Renal cortical epithelial cell (primary cell): ENCODE measurements at regions not wholly inside any gene's neighbourhood (a gene's known extent, or its start where the extent isn't known, plus 50 kb on each side); places are given as distances from the start of the nearest gene placed in this dataset.
"Not testable (repeated sequence)": the region's sequence is repeated elsewhere in the genome, so short reads cannot be mapped to it uniquely, and the experiment has no call there.

ENCODE experiments used
- DNase-seq: peaks from one replicate; pipeline ENCODE4 v3.0.0-alpha.2; 2011; ENCODE audit warnings: low read depth

DNA sequence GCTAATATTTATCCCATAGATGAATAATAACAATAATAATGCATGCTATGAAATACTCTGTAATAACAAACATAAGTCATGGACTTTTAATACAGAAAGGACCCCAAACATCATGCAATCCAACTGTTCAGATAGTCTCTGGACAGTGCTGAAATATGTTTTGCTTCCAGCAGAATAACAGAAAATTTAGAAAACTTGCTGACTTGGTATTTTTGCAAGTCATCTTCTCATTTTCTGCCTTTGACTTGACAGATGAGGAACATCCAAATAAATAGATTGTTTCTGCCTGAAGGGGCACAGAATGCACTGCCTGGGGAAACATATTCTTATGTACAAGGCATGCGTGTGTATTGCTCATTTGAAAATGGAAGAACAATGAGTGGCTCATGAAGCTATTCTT, 442.4 kb upstream of the GRM7 start:
- no peak for DNase-seq

DNA sequence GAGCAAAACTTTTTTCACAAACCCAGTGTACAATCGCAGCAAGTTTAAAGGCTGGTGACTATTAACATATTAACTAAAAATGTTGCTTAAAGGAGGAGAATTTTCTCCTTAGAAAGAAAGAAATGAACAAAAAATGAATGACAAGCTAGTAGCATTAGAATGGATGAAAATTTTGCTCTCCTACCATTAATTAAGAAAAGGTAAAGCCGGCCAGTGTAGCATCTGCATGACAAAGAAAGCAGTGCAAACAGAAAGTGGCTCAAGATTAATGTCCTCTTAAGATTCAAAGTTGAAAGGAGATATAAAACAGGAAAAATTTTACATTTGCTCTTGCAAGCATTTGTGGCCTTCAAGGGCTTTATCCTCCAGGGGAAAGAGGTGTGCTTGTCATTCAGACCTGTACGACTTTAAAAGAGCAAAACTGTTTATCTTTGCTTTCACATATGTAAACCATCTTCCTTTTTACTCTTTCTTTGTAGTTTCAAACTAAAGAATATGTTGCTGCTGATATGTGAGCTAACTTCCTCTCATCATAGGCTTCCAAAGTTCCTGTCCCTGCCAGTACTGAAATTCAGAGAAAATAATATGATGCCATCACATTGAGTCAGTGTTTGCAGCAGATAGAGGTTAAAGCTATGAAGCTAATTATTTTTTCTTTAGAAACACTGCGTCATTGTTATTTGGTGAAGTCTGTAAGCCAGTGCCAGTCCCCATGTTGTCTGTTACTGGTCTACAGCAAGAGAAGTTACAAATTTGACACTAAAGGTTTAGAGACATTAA, 439.1 kb upstream of the GRM7 start:
- DNase-seq: no peak

DNA sequence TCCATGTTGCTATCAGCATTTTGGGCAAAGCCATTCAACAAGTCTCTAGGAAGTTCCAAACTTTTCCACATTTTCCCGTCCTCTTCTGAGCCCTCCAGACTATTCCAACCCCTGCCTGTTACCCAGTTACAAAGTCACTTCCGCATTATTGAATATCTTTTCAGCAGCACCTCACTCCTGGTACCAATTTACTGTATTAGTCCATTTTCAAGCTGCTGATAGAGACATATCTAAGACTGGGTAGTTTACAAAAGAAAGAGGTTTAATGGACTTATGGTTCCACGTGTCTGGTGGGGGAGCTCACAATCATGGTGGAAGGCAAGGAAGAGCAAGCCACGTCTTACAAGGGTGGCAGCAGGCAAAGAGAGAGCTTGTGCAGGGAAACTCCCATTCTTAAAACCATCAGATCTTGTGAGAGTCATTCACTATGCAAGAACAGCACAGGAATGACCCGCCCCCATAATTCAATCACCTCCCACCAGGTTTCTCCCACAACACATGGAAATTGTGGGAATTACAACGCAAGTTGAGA, 435.6 kb upstream of the GRM7 start:
- DNase-seq: no peak

DNA sequence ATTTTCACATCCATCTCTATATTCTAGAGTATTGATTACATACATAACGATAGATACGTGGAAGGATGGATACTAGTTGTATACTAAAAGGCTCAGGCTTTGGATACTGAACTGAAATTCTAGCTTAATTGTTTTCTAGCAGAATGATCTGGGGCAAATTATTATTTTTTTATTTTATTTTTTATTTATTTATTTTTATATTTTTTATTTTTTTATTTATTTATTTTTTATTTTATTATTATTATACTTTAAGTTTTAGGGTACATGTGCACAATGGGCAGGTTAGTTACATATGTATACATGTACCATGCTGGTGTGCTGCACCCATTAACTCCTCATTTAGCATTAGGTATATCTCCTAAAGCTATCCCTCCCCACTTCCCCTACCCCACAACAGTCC, 432.6 kb upstream of the GRM7 start:
- not testable (repeated sequence) for DNase-seq

DNA sequence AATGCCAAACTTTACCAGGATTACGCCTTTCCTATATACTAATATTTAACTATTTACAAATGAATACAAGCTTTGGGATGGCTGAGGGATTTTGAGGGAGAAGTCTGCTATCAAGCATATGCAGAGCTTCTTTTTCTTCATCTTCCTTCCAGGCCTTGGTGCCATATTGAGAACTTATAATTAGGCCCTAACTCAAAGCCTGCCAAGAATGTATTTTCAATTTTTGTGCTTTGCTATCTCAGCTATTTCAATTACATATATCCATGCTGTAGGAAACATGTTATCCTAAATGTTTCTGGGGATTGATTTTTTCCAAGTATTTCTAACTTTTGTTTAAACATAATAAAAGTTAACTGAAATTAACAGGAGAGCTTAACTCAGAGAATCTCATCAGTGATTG, 425.0 kb upstream of the GRM7 start:
- DNase-seq: no peak

DNA sequence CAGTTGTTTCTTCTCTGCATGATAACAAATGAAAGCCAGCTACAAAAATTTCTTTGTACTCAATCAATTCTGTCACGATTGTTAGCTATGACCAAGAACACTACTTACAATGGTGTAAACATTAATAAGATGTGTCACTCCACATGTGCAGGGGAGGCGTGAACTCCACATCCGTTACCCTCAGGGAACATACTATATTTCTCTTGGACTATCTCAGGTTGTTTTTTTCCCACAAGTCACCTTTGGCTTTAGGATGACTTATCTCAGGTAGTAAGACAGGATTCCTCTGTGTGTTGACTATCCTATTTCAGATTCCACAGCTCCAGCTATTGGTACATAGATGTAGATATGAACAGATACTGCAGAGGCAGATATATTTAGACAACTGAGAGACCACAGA, 423.3 kb upstream of the GRM7 start:
- no peak for DNase-seq

DNA sequence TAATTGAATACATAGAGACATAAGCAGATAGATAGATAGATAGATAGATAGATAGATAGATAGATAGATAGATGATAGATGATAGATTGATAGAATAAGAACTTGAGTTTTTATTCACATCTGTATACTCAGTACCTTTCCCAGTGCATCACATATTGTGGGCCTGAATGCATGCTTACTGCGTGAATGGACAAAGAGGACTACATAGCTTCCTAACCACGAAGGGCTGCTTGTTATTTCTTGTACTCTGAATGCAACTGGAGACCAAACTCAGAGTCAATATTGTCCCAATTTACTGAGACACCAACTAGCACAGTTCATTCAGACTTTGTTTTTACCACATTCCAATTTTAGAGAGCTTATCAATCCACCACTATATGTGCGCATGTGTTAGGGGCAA, 422.9 kb upstream of the GRM7 start:
- DNase-seq: no peak

DNA sequence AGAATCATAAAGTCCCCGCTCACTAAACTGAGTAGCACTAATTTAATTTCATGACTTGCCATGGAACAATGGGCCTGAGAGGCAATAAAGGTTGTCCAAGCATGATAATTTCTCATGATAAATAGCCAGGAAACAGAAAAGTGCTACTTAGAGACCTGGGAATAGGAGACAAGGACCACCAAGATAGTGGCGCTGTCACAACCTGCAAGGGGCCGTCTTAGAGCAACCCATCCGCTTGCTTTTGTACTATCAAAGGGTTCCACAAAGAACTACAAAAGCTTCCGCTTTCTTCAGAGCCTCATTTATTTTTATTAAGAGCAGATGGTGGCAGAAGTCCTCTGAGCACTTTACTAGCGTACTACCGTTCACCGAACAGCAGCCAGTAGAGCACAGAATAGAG, 421.7 kb upstream of the GRM7 start:
- no peak for DNase-seq

DNA sequence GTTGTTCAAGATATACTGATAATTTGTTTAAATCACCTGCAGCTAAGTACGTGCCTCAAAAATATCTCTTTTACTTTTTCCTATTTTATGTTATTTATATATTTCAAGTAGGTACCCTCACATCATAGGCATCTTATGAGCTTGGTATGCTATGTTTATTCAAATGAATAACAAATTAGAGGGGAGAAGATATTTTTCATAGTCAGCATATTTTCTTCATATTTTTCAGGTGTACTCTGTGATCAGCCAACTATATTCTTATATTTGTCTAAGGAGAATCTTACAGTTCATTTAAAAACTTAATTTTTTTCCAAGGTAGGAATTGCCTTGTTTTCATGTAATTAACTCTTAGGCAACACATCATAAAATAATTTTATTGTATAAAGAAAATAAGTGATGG, 421.1 kb upstream of the GRM7 start:
- DNase-seq: no peak

DNA sequence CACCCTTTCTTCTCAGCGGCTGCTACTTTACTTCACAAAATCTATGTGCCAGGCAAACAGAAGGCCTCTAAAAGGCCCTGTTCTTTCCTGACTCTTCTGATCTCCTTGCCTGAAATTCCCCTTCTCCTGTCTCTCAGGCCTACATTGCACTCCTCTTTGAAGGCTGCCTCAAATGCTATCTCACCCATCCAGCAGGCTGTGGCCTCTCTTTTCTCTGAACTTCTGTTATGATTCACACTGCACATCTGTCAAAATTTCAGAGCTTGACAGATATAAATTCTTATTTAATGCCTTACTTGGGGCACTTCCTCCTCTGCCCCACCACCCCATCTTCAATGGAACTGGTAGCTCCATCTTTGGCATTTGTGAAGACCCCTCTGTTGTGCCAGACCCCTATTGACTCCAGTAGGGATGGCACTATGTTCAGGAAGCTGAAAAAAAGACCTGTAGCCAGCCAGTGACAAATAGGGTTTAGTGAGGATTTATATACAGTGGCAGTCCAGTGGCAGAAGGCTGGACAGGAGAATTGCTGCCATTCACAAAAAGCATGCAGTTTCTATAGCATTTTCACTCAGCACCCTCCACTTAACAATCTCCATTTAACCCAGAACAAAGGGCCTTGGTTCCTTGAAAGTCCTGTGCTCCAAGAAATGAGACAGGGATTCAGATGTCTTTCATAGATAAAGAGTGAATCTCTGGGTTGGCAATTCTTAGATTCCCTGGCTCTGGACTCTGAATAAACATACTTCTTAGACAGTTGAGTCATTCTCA, 415.8 kb upstream of the GRM7 start:
- DNase-seq: no peak

DNA sequence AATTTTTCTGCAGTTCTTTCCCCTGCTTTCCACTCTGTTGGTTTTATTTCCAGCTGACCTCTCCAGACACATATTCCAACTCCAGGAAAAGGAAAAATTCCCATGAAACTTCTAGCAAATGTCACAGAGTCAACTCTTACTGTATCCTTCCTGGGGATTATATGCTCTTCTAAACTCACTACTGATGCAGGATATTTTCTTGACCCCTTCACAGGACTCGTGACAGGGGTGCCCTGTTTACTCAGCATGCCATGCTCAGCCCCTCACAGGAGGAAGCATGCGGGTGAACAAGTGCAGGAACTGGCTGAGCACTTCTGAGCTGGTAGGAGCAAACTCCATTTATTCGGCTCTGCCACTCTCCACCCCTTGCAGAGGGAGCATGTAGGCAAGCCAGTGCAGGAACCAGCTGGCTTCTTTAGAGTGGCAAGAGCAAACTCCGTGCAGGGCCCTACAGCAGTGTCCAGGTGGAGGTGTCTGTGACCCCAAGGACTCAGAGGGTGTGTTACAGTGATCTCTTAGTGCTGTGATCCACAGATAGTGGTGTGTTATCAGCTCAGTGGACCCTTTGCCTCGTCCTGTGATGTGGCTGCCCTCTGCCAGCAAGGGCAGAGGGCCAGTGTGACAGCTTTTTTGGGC, 413.6 kb upstream of the GRM7 start:
- no peak for DNase-seq

DNA sequence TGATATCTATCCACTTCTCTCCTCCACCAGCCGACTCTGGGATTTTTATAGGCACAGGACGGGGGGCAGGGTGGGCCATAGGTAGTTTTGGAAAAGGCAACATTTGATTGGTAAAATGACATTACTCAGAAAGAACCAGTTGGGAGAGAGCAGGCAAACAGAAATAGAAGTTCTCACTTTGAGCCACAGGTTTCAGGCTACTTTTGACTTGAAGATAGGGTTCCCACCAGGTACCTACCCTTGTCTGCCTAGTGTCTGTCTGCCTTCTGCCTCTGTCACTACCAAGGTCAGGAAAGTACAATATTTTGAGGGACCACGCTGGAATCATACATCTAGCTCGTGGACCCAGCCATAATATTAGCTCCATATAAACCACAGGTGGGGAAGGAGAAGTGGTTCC, 412.9 kb upstream of the GRM7 start:
- no peak for DNase-seq

DNA sequence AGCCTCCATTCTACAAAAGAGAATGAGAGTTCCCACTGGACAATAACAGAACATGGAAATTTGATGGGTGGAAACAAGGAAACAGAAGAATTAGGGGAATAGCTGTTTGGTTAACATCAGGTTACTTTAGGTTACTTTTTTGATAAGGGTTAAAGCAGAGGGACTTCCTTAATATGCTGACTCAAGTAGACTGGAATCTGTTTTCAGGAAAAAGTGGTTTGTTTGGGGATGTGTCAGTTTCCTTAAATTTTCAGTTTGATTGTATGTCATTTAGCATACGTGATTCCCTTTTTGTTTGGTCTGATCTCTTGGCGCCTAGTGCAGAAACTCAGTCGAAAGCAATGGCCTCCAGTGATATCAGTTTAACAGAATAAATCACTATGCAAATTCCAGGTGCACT, 411.8 kb upstream of the GRM7 start:
- DNase-seq: no peak

DNA sequence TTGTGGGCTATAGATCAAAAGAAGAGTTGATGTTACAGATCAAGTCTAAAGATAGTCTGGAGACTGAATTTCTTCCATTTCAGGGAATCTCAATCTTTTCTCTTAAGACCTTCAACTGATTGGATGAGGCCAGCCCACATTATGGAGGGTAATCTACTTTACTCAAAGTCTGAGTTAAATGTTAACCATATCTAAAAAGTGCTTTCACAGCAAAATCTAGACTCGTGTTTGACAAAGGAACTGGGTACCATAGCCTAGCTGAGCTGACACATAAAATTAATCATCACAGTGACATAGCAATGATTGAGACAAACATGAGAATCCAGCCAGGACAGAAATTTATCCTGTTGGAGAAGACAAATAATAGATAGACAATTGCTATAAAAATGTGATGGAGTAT, 407.9 kb upstream of the GRM7 start:
- DNase-seq: no peak

DNA sequence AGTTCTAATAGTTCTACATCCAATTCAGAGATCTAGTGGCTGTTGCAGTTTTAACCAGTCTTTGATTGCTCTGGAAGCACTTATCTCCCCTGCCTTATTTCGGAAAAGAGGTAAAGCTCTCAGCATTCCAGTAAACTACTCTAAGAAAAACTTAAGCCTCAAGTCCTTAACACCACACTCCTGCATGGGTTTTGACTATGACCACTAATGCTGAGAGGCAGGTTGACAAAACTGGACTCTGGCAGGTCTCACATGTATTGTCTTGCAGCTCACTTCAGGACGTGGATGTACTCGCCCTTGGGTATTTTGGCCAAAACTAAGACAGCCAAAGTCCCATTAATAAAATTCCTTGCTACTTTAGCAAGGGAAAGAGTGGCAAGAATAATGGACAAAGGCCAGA, 405.9 kb upstream of the GRM7 start:
- DNase-seq: no peak

DNA sequence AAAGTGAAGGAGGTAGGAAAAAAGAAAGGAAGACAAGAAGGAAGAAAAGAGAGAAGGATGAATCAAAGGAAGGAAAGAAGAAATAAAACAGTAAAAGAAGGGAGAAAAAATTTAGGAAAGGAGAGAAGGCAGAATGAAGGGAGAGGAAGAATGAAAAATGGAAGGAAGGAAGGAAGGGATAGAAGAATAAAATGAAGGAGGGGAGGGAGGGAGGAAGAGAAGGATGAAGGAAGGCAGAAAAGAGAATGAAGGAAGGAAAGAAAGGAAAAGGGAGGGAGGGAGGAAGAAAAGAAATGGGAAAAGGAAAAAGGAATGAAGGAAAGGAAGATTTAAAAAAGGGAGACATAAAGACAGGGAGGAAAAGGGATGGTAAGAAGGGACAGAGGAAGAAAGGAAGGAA, 393.7 kb upstream of the GRM7 start:
- no peak for DNase-seq

DNA sequence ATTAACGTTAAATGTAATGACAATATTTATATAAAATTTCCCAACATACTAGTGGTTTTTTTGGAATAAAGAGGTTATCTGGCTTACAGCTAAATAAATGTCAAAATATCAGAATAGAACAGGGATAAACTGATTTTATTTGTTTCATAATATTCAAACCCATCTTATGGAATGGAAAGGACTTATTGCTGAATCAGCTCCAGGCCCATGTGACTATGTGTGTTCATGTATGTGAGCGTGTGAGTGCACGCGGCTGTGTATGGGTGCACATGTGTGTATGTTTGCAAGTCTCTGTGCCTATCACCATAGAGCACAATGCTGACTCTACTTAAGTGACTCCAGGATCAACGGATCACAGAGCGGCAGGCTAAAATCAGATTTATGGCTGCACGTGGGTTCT, 392.3 kb upstream of the GRM7 start:
- DNase-seq: no peak

DNA sequence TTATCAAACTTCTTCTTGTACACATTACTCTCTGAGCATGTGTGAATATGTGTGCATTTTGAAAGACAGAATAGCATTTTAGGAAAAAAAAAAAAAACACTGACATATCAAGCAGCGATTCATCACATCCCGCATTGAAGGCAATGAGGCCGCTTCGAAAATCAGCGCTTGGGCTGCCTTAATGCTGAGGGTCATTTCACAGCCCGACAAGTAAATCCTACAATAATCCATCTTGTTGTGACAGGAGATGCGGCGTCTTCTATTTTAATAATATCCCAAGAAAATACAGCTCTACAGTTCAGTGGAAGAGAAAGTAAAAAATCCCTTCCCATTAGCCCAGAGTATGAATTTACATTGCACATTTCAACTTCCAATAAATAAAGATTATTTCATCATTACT, 389.2 kb upstream of the GRM7 start:
- no peak for DNase-seq

DNA sequence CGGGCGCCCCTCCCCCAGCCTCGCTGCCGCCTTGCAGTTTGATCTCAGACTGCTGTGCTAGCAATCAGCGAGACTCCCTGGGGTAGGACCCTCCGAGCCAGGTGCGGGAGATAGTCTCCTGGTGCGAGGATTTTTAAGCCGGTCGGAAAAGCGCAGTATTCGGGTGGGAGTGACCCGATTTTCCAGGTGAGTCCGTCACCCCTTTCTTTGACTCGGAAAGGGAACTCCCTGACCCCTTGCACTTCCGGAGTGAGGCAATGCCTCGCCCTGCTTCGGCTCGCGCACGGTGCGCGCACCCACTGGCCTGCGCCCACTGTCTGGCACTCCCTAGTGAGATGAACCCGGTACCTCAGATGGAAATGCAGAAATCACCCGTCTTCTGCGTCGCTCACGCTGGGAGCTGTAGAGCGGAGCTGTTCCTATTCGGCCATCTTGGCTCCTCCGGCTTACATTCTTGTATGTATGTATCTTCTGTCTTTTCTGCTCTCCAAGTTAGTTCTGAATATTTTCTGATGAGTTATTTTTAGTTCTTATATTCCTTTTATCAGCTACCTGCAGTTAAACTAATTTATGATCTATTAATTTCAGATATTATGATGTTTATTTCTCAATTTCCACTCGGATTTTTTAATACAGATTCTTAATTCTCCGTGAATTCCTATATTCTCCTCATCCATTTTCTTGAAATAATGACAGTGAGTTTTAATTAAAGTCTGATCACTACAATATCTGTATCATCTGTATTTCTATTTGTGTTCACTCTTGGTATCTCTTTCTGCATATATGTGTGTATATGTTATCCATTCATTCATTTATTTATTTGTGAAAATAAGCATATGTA, 370.2 kb upstream of the GRM7 start:
- DNase-seq: not testable (repeated sequence)

DNA sequence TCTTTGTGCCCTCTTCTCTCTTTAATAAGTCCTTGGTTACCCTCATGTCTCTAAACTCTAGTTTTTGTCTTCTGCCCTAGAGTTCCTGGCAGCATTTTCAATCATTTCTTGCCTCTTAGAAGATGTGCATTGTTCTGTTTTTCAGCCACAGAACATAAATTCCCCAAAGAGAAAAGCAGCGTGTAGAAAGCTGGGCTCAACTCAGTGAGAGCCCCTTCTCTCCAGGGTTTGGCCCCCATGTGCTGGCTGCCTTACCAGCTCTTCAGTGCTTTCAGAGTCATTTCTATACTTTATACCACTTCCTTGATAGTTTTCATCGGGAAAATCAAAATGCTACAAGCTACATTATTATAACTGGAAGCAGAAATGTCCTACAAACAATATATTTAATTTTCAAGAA, 369.1 kb upstream of the GRM7 start:
- no peak for DNase-seq

DNA sequence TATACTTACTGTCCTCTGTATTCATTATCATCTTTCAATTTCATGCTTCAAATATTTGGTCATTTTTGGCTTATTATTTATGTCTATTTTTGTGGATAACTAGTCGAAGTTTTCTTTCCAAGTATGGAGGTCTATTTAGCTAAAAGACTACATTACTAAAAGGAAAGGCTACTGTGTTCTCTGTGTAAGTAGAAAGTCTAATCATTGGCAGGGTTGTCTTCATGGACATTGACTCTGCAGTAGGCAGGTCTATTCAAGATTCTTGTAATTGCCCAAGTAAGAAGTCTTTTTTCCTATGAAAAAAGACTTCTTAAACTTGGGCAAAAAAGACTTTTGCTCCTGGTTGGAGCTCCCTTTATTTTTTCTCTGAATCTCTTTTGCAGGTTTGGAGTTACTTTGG, 368.6 kb upstream of the GRM7 start:
- DNase-seq: no peak

DNA sequence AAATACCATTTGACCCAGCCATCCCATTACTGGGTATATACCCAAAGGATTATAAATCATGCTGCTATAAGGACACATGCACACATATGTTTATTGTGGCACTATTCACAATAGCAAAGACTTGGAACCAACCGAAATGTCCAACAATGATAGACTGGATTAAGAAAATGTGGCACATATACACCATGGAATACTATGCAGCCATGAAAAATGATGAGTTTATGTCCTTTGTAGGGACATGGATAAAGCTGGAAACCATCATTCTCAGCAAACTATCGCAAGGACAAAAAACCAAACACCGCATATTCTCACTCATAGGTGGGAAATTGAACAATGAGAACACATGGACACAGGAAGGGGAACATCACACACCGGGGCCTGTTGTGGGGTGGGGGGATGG, 362.0 kb upstream of the GRM7 start:
- DNase-seq: not testable (repeated sequence)
